Neutrophil (primary cell): ENCODE measurements at regions not wholly inside any gene's neighbourhood (a gene's known extent, or its start where the extent isn't known, plus 50 kb on each side); places are given as distances from the start of the nearest gene placed in this dataset.

Source experiments
- H3K27ac ChIP-seq: fragments of 200-600 bp; sonication (generic); 2 replicates; pipeline ENCODE4 v1.5.1; 2016; ENCODE audit warnings: mild to moderate bottlenecking, moderate library complexity
- H3K27me3 ChIP-seq: fragments of 200-600 bp; sonication (generic); 2 replicates; pipeline ENCODE4 v1.6.0; 2016; ENCODE audit warnings: mild to moderate bottlenecking
- H3K36me3 ChIP-seq: fragments of 200-600 bp; sonication (generic); 2 replicates; pipeline ENCODE4 v1.5.1; 2017
- H3K4me1 ChIP-seq, 2 experiments: fragments of 200-600 bp in 1 of 2; sonication (generic) in 1 of 2; 1 replicate in 1 of 2; 2 replicates in 1 of 2; pipeline versions ENCODE4 v1.5.1 to v1.6.1; 2013 to 2016; ENCODE audit warnings: low read depth in 1 of 2, low read length in 1 of 2, mild to moderate bottlenecking in 1 of 2, moderate library complexity in 1 of 2; ENCODE audit not compliant: control insufficient read depth in 1 of 2, insufficient read depth in 1 of 2
- H3K4me3 ChIP-seq, 2 experiments: fragments of 200-600 bp in 1 of 2; sonication (generic) in 1 of 2; 1 replicate in 1 of 2; 2 replicates in 1 of 2; pipeline ENCODE4 v1.5.1; 2013 to 2016; ENCODE audit warnings: low read depth in 1 of 2, low read length in 1 of 2, mild to moderate bottlenecking in 1 of 2, moderate library complexity in 1 of 2
- H3K9me3 ChIP-seq: fragments of 200-600 bp; sonication (generic); 2 replicates; pipeline ENCODE4 v1.5.1; 2016
- CTCF ChIP-seq: fragments of 200-600 bp; sonication (generic); IDR thresholded peaks from 2 replicates; pipeline ENCODE4 v1.5.1; 2016; ENCODE audit warnings: antibody characterized with exemption

- no peaks in the 10 kb centered on the region for H3K27me3 ChIP-seq
- no peak for TF ChIP-seq CTCF
- no peaks in the 10 kb centered on the region for H3K36me3 ChIP-seq
- no peak overlapping the region for H3K4me3 ChIP-seq
- no peaks in the 10 kb centered on the region for H3K9me3 ChIP-seq
- no peak overlapping the region for H3K27ac ChIP-seq
- H3K4me1 ChIP-seq = no peaks in the 10 kb centered on the region
Observed at GRCh38 chr6:8973395-8973794, 538.0 kb upstream of the SLC35B3 start.

GRCh38 chr6:8969747-8970146 is 534.4 kb upstream of the SLC35B3 start:
- Histone ChIP-seq H3K9me3 (no peaks in the 10 kb centered on the region), H3K4me1 (no peaks in the 10 kb centered on the region), H3K27ac (no peak overlapping the region), H3K4me3 (no peak overlapping the region), H3K36me3 (no peaks in the 10 kb centered on the region), H3K27me3 (no peaks in the 10 kb centered on the region)
- TF ChIP-seq CTCF = no peak

- no peak overlapping the region for H3K27ac ChIP-seq
- no peaks in the 10 kb centered on the region for H3K36me3 ChIP-seq
- H3K4me3 ChIP-seq = no peak overlapping the region
- no peaks in the 10 kb centered on the region for H3K27me3 ChIP-seq
- no peaks in the 10 kb centered on the region for H3K4me1 ChIP-seq
- no peaks in the 10 kb centered on the region for H3K9me3 ChIP-seq
- no peak for TF ChIP-seq CTCF
Observed at GRCh38 chr6:8958894-8959511, 523.7 kb upstream of the SLC35B3 start.

GRCh38 chr6:8953310-8953709 is 518.0 kb upstream of the SLC35B3 start:
- H3K36me3 ChIP-seq = no peaks in the 10 kb centered on the region
- no peak for TF ChIP-seq CTCF
- H3K27ac ChIP-seq = no peak overlapping the region
- no peaks in the 10 kb centered on the region for H3K9me3 ChIP-seq
- H3K4me3 ChIP-seq = no peak overlapping the region
- no peaks in the 10 kb centered on the region for H3K27me3 ChIP-seq
- H3K4me1 ChIP-seq = no peaks in the 10 kb centered on the region

GRCh38 chr6:8948733-8949132 is 513.4 kb upstream of the SLC35B3 start:
- H3K4me3 ChIP-seq = no peak overlapping the region
- no peaks in the 10 kb centered on the region for H3K27me3 ChIP-seq
- no peaks in the 10 kb centered on the region for H3K9me3 ChIP-seq
- H3K27ac ChIP-seq = no peak overlapping the region
- no peaks in the 10 kb centered on the region for H3K4me1 ChIP-seq
- TF ChIP-seq CTCF = no peak
- H3K36me3 ChIP-seq = no peaks in the 10 kb centered on the region

- H3K27ac ChIP-seq = no peak overlapping the region
- no peak for TF ChIP-seq CTCF
- H3K4me3 ChIP-seq = no peak overlapping the region
- no peaks in the 10 kb centered on the region for H3K36me3 ChIP-seq
- no peaks in the 10 kb centered on the region for H3K4me1 ChIP-seq
- H3K27me3 ChIP-seq = no peaks in the 10 kb centered on the region
- H3K9me3 ChIP-seq = no peaks in the 10 kb centered on the region
Observed at GRCh38 chr6:8947900-8948299, 512.6 kb upstream of the SLC35B3 start.
